MM.1S (cell line): ENCODE measurements at regions not wholly inside any gene's neighbourhood (a gene's known extent, or its start where the extent isn't known, plus 50 kb on each side); places are given as distances from the start of the nearest gene placed in this dataset.

Experiments used
- CTCF ChIP-seq: fragments of 300-600 bp; sonication (generic); IDR thresholded peaks from 2 replicates; pipeline ENCODE4 v1.5.1; 2016; ENCODE audit warnings: antibody characterized with exemption, low read length, mixed read lengths
- EZH2 ChIP-seq: fragments of 300-600 bp; sonication (generic); optimal IDR thresholded peaks from 2 replicates; pipeline ENCODE3; 2017; ENCODE audit warnings: low read depth, mild to moderate bottlenecking, antibody characterized with exemption, low read length, mixed read lengths
- EZH2phosphoT487 ChIP-seq: fragments of 300-600 bp; sonication (generic); IDR thresholded peaks from 2 replicates; pipeline ENCODE4 v1.6.1; 2018; ENCODE audit warnings: antibody characterized with exemption, low read length

- TF ChIP-seq CTCF (no peak), EZH2 (no peak), EZH2phosphoT487 (no peak)
Observed at GRCh38 chr3:106114848-106115247, 246.0 kb upstream of the CBLB start.
